GM19463 (cell line): ENCODE measurements at regions not wholly inside any gene's neighbourhood (a gene's known extent, or its start where the extent isn't known, plus 50 kb on each side); places are given as distances from the start of the nearest gene placed in this dataset.
"Not testable (repeated sequence)": the region's sequence is repeated elsewhere in the genome, so short reads cannot be mapped to it uniquely, and the experiment has no call there.

ENCODE experiments used
- ATAC-seq: cut with Tn5 transposase; IDR thresholded peaks from one replicate; pipeline ENCODE4 v1.9.1; 2021; ENCODE audit warnings: mild to moderate bottlenecking, moderate library complexity; ENCODE audit not compliant: unreplicated experiment

DNA sequence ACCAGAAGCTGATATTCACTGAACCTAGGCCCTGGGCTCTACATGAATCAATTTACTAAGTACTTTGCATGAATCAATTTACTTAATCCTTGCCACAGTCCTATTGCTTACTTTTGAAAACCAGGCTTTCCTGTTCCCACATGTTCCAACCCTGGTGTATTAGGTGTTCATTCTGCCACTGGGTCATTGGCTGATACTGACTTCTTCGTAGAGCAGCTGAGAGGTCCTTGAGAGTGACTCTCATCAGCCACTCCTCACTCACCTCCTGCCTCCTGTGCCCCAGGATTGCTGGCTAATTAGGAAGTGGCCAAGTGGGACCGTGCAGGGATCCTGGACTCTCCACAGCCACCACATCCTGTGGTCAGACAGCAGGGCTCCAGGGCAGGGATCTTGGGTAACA, 109.5 kb upstream of the CXorf66 start:
- not testable (repeated sequence) for ATAC-seq

DNA sequence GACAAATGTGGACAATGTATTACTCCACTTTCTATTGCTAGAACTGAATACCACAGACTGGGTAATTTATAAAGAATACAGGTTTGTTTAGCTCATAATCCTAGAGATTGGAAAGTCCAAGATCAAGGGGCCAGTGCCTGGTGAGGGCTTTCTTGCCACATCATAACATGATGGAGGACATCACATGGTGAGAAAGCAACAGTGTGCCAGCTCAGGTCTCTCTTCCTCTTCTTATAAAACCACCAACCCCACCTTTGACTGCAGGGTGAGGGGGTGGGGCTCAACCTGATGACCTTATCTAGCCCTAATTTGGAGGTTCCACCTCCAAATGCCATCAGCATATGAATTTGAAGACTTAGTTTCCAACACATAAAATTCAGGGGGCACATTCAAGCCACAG, 105.7 kb upstream of the CXorf66 start:
- ATAC-seq = no peak

DNA sequence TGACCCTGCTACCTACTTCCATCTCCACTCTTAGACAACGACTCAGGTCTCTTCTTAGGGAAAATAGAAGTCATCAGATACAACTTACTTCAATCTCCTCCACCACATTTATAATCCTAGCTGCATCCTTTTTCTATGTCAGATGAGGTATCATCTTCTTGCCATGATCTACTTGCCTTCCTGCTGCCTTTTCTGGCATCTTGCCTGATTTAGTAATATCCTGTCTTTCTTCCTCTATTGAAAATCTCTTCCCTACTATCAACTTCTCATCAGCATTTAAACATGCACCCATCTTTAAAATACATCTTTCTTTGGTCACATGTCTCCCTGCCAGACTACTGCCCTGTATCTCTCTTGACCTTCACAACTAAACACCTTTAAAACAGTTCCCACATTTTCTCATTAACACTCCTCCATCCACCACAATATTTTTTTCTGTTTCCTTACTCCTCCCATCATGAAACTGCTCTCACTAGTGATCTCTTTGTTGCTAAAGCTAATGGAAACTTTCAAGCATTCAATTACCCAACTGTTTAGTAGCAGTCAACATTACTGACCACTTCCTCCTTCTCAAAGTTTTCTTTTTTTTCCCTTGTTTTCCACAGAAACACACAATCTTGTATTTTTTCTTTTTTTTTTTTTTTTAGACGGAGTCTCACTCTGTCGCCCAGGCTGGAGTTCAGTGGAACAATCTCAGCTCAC, 100.8 kb upstream of the CXorf66 start:
- no peak for ATAC-seq

DNA sequence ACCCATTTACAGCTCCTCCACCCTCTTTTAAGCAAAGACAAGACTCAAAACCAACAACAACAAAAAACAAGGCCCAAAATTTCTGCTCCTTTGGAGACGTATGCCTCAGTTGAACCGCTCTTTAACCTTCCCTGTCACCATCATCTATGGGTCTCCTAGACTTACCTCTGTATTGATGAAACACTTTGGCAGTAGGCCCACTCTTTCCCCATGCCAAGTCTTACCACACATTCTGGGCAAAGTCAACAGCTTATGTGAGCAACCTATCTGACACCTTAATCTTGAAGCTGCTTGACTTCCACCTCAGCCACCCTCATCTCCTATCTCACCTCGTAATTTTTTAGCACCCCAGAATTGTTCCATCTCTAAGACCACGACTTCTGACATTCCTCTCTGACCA, 99.7 kb upstream of the CXorf66 start:
- no peak for ATAC-seq

DNA sequence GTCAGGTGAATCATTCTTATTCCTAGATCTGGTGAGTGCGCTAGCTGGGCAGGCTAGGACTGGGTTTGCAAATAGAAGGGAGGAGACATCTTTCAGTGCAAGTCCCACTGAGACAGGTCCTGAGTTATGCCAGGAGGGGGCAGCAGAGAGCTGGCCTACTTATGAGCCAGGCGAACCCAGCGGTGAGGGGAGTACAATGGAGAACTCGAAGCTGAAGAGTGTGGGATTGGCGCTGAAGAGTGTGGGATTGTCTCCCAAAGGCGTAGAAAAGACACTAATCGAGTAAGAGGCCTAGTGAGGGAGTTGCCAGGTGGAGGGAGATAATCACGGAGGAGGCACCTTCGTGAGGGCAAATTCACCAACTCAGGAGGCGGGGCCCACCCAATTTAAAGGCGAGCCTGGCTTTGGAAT, 91.7 kb upstream of the CXorf66 start:
- peak; percentile 92 for ATAC-seq

DNA sequence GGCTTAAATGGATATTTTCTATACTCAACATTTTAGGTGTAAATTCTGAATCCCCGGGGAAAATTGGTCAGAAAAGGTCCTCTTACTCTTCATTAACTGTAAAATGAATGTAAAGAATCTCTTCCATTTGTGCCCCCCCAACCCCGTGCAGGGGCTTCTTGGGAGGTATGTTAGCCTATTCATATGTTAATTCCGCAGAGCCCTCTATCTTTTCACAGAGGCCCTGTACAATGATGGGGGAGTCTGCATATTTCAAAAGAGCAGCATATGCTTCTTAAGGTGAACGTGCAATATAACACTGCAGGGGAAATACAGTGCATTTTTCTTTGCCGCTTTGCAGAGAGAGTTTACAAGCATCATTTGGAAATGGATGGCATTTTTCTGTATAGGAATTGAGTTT, 88.5 kb upstream of the CXorf66 start:
- ATAC-seq = no peak

DNA sequence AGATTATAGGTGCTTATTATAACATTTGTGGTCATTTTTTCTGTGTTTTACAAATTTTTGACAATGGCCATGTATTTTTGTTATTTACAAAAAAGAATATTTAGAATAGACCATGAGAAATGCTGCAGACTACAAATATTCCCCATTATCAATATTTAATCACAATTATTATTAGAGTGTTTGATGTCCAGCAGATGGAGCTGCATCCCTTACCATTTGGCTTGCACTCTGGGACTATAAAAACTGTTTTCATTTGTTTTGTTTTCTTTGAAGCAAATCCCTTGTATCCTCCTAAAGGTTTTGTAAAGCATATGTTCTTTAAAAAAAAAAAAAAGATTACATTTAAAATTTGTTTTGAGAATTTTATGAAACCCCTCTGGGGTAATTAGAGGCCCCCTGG, 85.6 kb upstream of the CXorf66 start:
- ATAC-seq = no peak

DNA sequence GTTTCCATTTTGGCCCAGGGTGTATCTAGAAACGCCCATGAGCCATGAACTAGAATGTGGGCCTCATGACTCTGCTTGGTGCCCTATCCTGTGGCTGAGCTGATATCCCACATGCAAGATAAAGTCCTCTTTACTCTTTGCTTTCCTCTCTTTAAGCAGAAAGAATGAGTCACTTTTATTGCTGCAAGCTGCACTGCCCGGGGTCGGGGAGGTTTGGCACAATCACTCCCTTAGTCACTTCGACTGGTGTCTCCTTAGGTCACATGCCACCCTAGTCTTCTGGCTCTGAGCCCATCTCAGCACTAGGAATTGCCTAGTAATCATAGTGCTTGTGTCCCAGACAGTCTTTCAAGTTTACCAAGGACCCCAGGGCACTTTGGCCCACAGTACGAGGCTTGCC, 75.1 kb upstream of the CXorf66 start:
- ATAC-seq = no peak

DNA sequence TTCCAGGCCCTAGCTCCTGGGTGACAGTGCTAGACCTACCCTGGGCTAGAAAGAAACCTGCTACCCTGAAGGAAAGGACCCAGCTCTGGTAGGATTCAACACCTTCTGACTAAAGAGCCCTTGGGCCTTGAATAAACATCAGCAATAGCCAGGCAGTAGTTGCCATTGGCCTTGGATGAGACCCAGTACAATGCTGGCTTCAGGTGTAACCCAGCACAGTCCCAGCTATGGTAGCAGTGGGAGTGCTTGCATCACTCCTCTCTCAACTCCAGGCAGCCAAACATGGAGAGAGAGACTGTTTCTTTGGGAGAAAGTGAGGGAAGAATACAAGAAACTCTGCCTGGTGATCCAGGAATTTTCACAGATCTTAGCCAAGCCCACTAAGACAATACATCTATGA, 73.5 kb upstream of the CXorf66 start:
- no peak for ATAC-seq

DNA sequence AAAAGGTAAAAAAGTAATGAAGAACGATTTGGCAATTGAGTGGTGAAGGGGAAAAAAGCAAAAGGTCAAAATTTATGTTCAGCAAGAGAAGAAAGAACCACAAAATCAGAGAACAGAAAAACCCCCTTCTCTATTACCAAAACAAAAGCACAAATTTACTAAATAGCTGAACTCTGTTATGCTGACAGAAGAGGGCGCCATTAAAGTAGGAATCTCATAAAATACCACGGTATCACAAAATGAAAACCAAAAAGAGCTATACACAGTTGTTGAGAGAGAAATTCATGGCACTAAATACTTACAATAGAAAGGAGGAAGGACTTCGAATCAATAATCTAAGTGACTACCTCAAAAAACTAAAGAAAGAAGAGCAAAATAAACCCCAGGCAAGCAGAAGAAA, 69.6 kb upstream of the CXorf66 start:
- ATAC-seq = no peak

DNA sequence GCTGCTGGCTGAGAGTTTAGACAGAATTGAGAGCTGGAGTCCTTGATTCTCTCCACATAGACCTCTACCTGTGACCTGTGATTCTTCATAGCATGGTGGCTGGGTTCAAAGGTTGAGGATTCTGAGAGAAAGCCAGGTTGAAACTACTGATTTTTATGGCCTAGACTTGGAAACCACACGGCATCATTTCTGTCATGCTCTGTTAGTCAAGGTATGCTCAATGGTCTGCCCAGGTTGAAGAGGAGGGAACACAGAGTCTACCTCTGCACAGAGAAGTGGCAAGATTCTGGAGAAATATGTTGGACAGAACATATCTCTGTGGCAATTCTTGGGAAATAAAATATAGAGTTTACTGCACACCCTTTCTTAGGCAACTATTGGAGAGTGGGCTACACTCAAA, 57.2 kb upstream of the CXorf66 start:
- no peak for ATAC-seq

DNA sequence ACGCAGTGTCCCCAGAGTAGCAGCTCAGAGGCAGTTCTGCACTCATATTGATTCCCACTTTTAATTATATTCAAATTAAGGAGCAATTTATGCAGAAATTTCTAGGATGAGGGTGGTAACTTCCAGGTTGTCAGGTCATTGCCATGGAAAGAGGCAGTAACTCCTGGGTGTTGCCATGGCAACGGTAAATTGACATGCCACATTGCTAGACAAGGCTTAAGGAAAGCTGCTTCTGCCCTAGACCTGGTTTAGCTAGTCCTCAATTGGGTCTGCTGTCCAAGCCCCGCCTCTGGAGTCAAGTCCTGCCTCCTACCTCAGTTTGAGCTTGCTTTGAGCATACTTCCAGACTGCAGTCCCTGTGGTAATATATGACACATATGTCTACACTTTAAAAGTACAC, 53.8 kb upstream of the CXorf66 start:
- not testable (repeated sequence) for ATAC-seq
